Muscle of leg (tissue), 3 donors: ENCODE measurements at regions not wholly inside any gene's neighbourhood (a gene's known extent, or its start where the extent isn't known, plus 50 kb on each side); places are given as distances from the start of the nearest gene placed in this dataset.

Source experiments
- DNase-seq: peaks from one replicate; pipeline ENCODE4 v3.0.0; 2013
- H3K27ac ChIP-seq: one replicate; pipeline ENCODE4 v1.5.1; 2013; ENCODE audit warnings: mild to moderate bottlenecking, low read length, control low read depth
- H3K27me3 ChIP-seq: one replicate; pipeline ENCODE4 v1.6.1; 2013; ENCODE audit warnings: low read length; ENCODE audit not compliant: control insufficient read depth, insufficient read depth
- H3K36me3 ChIP-seq: one replicate; pipeline ENCODE4 v1.6.1; 2013; ENCODE audit warnings: low read length; ENCODE audit not compliant: control insufficient read depth, insufficient read depth
- H3K4me1 ChIP-seq: one replicate; pipeline ENCODE4 v1.6.1; 2013; ENCODE audit warnings: low read length; ENCODE audit not compliant: control insufficient read depth, insufficient read depth
- H3K4me3 ChIP-seq: one replicate; pipeline ENCODE4 v1.5.1; 2013; ENCODE audit warnings: low read length, control low read depth
- H3K9me3 ChIP-seq: replicated peaks from 2 replicates; pipeline ENCODE4 v1.6.1; 2013; ENCODE audit warnings: low read depth, low read length; ENCODE audit not compliant: control insufficient read depth
- WGBS: methylation state at CpG from one replicate; pipeline ENCODE4 v1.1.5; 2013; ENCODE audit warnings: missing lambda C conversion rate; ENCODE audit not compliant: insufficient coverage; 5-methylcytosine and 5-hydroxymethylcytosine counted together

- Histone ChIP-seq H3K4me1 (no peaks in the 10 kb centered on the region), H3K27me3 (no peaks in the 10 kb centered on the region), H3K27ac (no peak overlapping the region), H3K36me3 (no peaks in the 10 kb centered on the region), H3K4me3 (no peak overlapping the region), H3K9me3 (no peaks in the 10 kb centered on the region)
- no peak for DNase-seq
- no CpG with 5 or more reads among the region's 2 CpGs for WGBS
These were observed 1049.6 kb downstream of the STIM2 start for GRCh38 chr4:27910227-27910626.

- no peak for DNase-seq
- no CpG with 5 or more reads among the region's 2 CpGs for WGBS
- Histone ChIP-seq H3K9me3 (no peaks in the 10 kb centered on the region), H3K27me3 (no peaks in the 10 kb centered on the region), H3K36me3 (no peaks in the 10 kb centered on the region), H3K4me3 (no peak overlapping the region), H3K27ac (no peak overlapping the region), H3K4me1 (no peaks in the 10 kb centered on the region)
These were observed 1050.4 kb downstream of the STIM2 start for GRCh38 chr4:27911047-27911446.

- Histone ChIP-seq H3K27me3 (no peaks in the 10 kb centered on the region), H3K27ac (no peak overlapping the region)
- WGBS, result no CpG with 5 or more reads among the region's 1 CpG
These were observed 1053.1 kb downstream of the STIM2 start for GRCh38 chr4:27913738-27914137.

GRCh38 chr4:27915822-27916221, 1055.2 kb downstream of the STIM2 start:
- WGBS, result no CpG with 5 or more reads among the region's 2 CpGs
- H3K4me3 ChIP-seq, result no peak overlapping the region
- no peaks in the 10 kb centered on the region for H3K9me3 ChIP-seq
- H3K4me1 ChIP-seq, result no peaks in the 10 kb centered on the region
- DNase-seq, result no peak
- no peak overlapping the region for H3K27ac ChIP-seq
- no peaks in the 10 kb centered on the region for H3K27me3 ChIP-seq
- H3K36me3 ChIP-seq, result no peaks in the 10 kb centered on the region

More at GRCh38 chr4:27913738-27914137, 1053.1 kb downstream of the STIM2 start:
- no peak for DNase-seq
- Histone ChIP-seq H3K4me1 (no peaks in the 10 kb centered on the region), H3K9me3 (no peaks in the 10 kb centered on the region), H3K4me3 (no peak overlapping the region), H3K36me3 (no peaks in the 10 kb centered on the region)

GRCh38 chr4:27916452-27917184, 1056.0 kb downstream of the STIM2 start:
- H3K27me3 ChIP-seq, result no peaks in the 10 kb centered on the region
- H3K27ac ChIP-seq, result no peak overlapping the region
- no CpG with 5 or more reads among the region's 2 CpGs for whole genome bisulfite sequencing
- H3K36me3 ChIP-seq, result no peaks in the 10 kb centered on the region
- H3K4me3 ChIP-seq, result no peak overlapping the region
- H3K4me1 ChIP-seq, result no peaks in the 10 kb centered on the region
- no peaks in the 10 kb centered on the region for H3K9me3 ChIP-seq
- DNase-seq, result no peak

GRCh38 chr4:27917381-27917780, 1056.7 kb downstream of the STIM2 start:
- Histone ChIP-seq H3K4me3 (no peak overlapping the region), H3K27me3 (no peaks in the 10 kb centered on the region), H3K27ac (no peak overlapping the region), H3K9me3 (no peaks in the 10 kb centered on the region), H3K4me1 (no peaks in the 10 kb centered on the region), H3K36me3 (no peaks in the 10 kb centered on the region)
- WGBS, result no CpG with 5 or more reads among the region's 2 CpGs
- DNase-seq, result no peak

GRCh38 chr4:27921231-27921630, 1060.6 kb downstream of the STIM2 start:
- no peaks in the 10 kb centered on the region for H3K4me1 ChIP-seq
- H3K4me3 ChIP-seq, result no peak overlapping the region
- H3K27ac ChIP-seq, result no peak overlapping the region
- WGBS, result 75% methylated on average over 1 of the region's 4 CpGs
- no peaks in the 10 kb centered on the region for H3K9me3 ChIP-seq
- no peak for DNase-seq
- H3K36me3 ChIP-seq, result no peaks in the 10 kb centered on the region
- H3K27me3 ChIP-seq, result no peaks in the 10 kb centered on the region

GRCh38 chr4:27928761-27929540, 1068.3 kb downstream of the STIM2 start:
- Histone ChIP-seq H3K9me3 (no peaks in the 10 kb centered on the region), H3K27ac (no peak overlapping the region), H3K4me3 (no peak overlapping the region), H3K36me3 (no peaks in the 10 kb centered on the region), H3K4me1 (no peaks in the 10 kb centered on the region), H3K27me3 (no peaks in the 10 kb centered on the region)
- DNase-seq, result no peak
- WGBS, result 75% methylated on average over 1 of the region's 4 CpGs

- Histone ChIP-seq H3K4me1 (no peaks in the 10 kb centered on the region), H3K27me3 (no peaks in the 10 kb centered on the region), H3K27ac (no peak overlapping the region), H3K36me3 (no peaks in the 10 kb centered on the region), H3K9me3 (no peaks in the 10 kb centered on the region), H3K4me3 (no peak overlapping the region)
- no peak for DNase-seq
- no CpG with 5 or more reads among the region's 3 CpGs for WGBS
These were observed 1069.7 kb downstream of the STIM2 start for GRCh38 chr4:27930291-27930690.

GRCh38 chr4:27930976-27931375, 1070.3 kb downstream of the STIM2 start:
- Histone ChIP-seq H3K36me3 (no peaks in the 10 kb centered on the region), H3K27ac (no peak overlapping the region), H3K4me3 (no peak overlapping the region), H3K27me3 (no peaks in the 10 kb centered on the region), H3K4me1 (no peaks in the 10 kb centered on the region), H3K9me3 (no peaks in the 10 kb centered on the region)
- no peak for DNase-seq
- WGBS, result no CpG with 5 or more reads among the region's 1 CpG
